Esophagus muscularis mucosa (tissue), 4 donors: ENCODE measurements at regions not wholly inside any gene's neighbourhood (a gene's known extent, or its start where the extent isn't known, plus 50 kb on each side); places are given as distances from the start of the nearest gene placed in this dataset.

Experiments used
- DNase-seq: peaks from one replicate; pipeline ENCODE4 v3.0.0-alpha.2; 2017; ENCODE audit errors: extremely low spot score
- H3K27ac ChIP-seq, 4 donors: fragments of 200-600 bp; sonication (generic); replicated peaks in 1 of 4; 1 replicate in 3 of 4; 2 replicates in 1 of 4; pipeline ENCODE4 v1.5.1; 2016 to 2019; ENCODE audit warnings: mild to moderate bottlenecking in 1 of 4
- H3K27me3 ChIP-seq, 4 donors: fragments of 200-600 bp; sonication (generic); one replicate each; pipeline versions ENCODE4 v1.5.1 to v1.6.0; 2016 to 2019
- H3K36me3 ChIP-seq, 4 donors: fragments of 200-600 bp; sonication (generic); one replicate each; pipeline ENCODE4 v1.5.1; 2016 to 2019
- H3K4me1 ChIP-seq, 4 donors: fragments of 200-600 bp; sonication (generic); one replicate each; pipeline ENCODE4 v1.5.1; 2016 to 2019
- H3K4me3 ChIP-seq, 4 donors: fragments of 200-600 bp; sonication (generic); 1 replicate in 2 of 4; 2 replicates in 2 of 4; pipeline ENCODE4 v1.5.1; 2016 to 2019; ENCODE audit warnings: mild to moderate bottlenecking in 4 of 4, moderate library complexity in 1 of 4
- H3K9me3 ChIP-seq, 4 donors: fragments of 200-600 bp; sonication (generic); 1 replicate in 3 of 4; 2 replicates in 1 of 4; pipeline ENCODE4 v1.5.1; 2016 to 2019
- CTCF ChIP-seq, 3 experiments: fragments of 200-600 bp in 2 of 3; fragments of 450-650 bp in 1 of 3; sonication (generic) in 2 of 3; IDR thresholded peaks; one replicate each; pipeline ENCODE4 v1.5.1; 2017 to 2019; ENCODE audit warnings: antibody characterized with exemption in 3 of 3, mild to moderate bottlenecking in 2 of 3, moderate library complexity in 1 of 3
- EP300 ChIP-seq: sonication (generic); formaldehyde crosslinking; IDR thresholded peaks from one replicate; pipeline ENCODE4 v1.6.1; 2017; ENCODE audit warnings: antibody characterized with exemption
- POLR2A ChIP-seq: fragments of 450-650 bp; IDR thresholded peaks from one replicate; pipeline ENCODE4 v1.6.1; 2017; ENCODE audit warnings: antibody characterized with exemption, moderate library complexity, mild to moderate bottlenecking, low read depth
- POLR2AphosphoS5 ChIP-seq, 2 donors: sonication (generic); formaldehyde crosslinking; IDR thresholded peaks; one replicate each; pipeline ENCODE4 v1.6.1; 2017; ENCODE audit warnings: antibody characterized with exemption in 2 of 2
- WGBS: methylation state at CpG from one replicate; pipeline ENCODE4 v1.1.5; 2018; 5-methylcytosine and 5-hydroxymethylcytosine counted together
- intact Hi-C: fragments of 100-400 bp; cut with DNase I; formaldehyde crosslinking; loops from one replicate; pipeline ENCODE4 v1.15.1; 2023

- H3K36me3 ChIP-seq = no peaks in the 10 kb centered on the region
- WGBS = 90% methylated on average over 2 of the region's 2 CpGs
Observed at GRCh38 chr6:144893680-144894151, 608.6 kb downstream of the UTRN start.

GRCh38 chr6:144894240-144894639 is 609.1 kb downstream of the UTRN start:
- H3K4me1 ChIP-seq = peaks cover 0 to 15% (median 12%) of the 10 kb centered on the region in 4 donors
- no peaks in the 10 kb centered on the region for H3K27me3 ChIP-seq
- H3K27ac ChIP-seq = no peak overlapping the region
- H3K36me3 ChIP-seq = no peaks in the 10 kb centered on the region
- intact Hi-C loops = no loop called here
- no peaks in the 10 kb centered on the region for H3K9me3 ChIP-seq
- 97% methylated on average over 2 of the region's 2 CpGs for WGBS
- no peak for DNase-seq
- H3K4me3 ChIP-seq = no peak overlapping the region
- TF ChIP-seq EP300 (no peak), CTCF (IDR thresholded peaks at IDR 0.05) (no peak), POLR2A (no peak), POLR2AphosphoS5 (IDR thresholded peaks at IDR 0.05) (no peak)

More at GRCh38 chr6:144893680-144894151, 608.6 kb downstream of the UTRN start:
- Histone ChIP-seq H3K27ac (no peak overlapping the region), H3K4me1 (peaks cover 0 to 15% (median 12%) of the 10 kb centered on the region in 4 donors), H3K27me3 (no peaks in the 10 kb centered on the region), H3K9me3 (no peaks in the 10 kb centered on the region), H3K4me3 (no peak overlapping the region)
- no peak for DNase-seq
- TF ChIP-seq POLR2A = no peak
- no peak for TF ChIP-seq POLR2AphosphoS5 (IDR thresholded peaks at IDR 0.05)
- no peak for TF ChIP-seq CTCF (IDR thresholded peaks at IDR 0.05)
- intact Hi-C loops = no loop called here

- Histone ChIP-seq H3K4me1 (peaks cover 0 to 15% (median 12%) of the 10 kb centered on the region in 4 donors), H3K9me3 (no peaks in the 10 kb centered on the region), H3K36me3 (no peaks in the 10 kb centered on the region), H3K27ac (no peak overlapping the region), H3K4me3 (no peak overlapping the region), H3K27me3 (no peaks in the 10 kb centered on the region)
- WGBS = 39% methylated on average over 8 of the region's 8 CpGs
- DNase-seq = no peak
- no peak for TF ChIP-seq POLR2A
- TF ChIP-seq POLR2AphosphoS5 (IDR thresholded peaks at IDR 0.05) = no peak
- TF ChIP-seq CTCF (IDR thresholded peaks at IDR 0.05) = no peak
- no peak for TF ChIP-seq EP300
- intact Hi-C loops = no loop called here
Observed at GRCh38 chr6:144895313-144896278, 610.5 kb downstream of the UTRN start.

- H3K9me3 ChIP-seq = peaks cover 0 to under 1% (median 0%) of the 10 kb centered on the region in 4 donors
- WGBS = 69% methylated on average over 3 of the region's 3 CpGs
- no peaks in the 10 kb centered on the region for H3K27me3 ChIP-seq
- H3K36me3 ChIP-seq = no peaks in the 10 kb centered on the region
- peaks cover 0 to 15% (median 12%) of the 10 kb centered on the region in 4 donors for H3K4me1 ChIP-seq
- intact Hi-C loops = no loop called here
- no peak overlapping the region for H3K27ac ChIP-seq
- TF ChIP-seq POLR2A = no peak
- H3K4me3 ChIP-seq = no peak overlapping the region
- no peak for DNase-seq
Observed at GRCh38 chr6:144896289-144896688, 611.2 kb downstream of the UTRN start.

GRCh38 chr6:144896871-144897270 is 611.7 kb downstream of the UTRN start:
- DNase-seq = no peak
- Histone ChIP-seq H3K4me1 (peaks cover 0 to 15% (median 12%) of the 10 kb centered on the region in 4 donors), H3K9me3 (peaks cover 0 to 6% (median 3%) of the 10 kb centered on the region in 4 donors), H3K36me3 (no peaks in the 10 kb centered on the region), H3K27me3 (no peaks in the 10 kb centered on the region), H3K27ac (no peak overlapping the region), H3K4me3 (no peak overlapping the region)
- intact Hi-C loops = no loop called here
- no peak for TF ChIP-seq CTCF (IDR thresholded peaks at IDR 0.05)
- no peak for TF ChIP-seq POLR2AphosphoS5 (IDR thresholded peaks at IDR 0.05)
- TF ChIP-seq EP300 = no peak
- no peak for TF ChIP-seq POLR2A
